ENCODE measurements at regions not wholly inside any gene's neighbourhood (a gene's known extent, or its start where the extent isn't known, plus 50 kb on each side); places are given as distances from the start of the nearest gene placed in this dataset.
"Not testable (repeated sequence)": the region's sequence is repeated elsewhere in the genome, so short reads cannot be mapped to it uniquely, and the experiment has no call there.

- DNase-seq: no peak
Observed at GRCh38 chr20:19026901-19027644, 185.4 kb upstream of the SLC24A3 start.

GRCh38 chr20:19027971-19028370, 184.5 kb upstream of the SLC24A3 start:
- DNase-seq: no peak

GRCh38 chr20:19041787-19042186, 170.7 kb upstream of the SLC24A3 start:
- DNase-seq: no peak

GRCh38 chr20:19045371-19045770, 167.1 kb upstream of the SLC24A3 start:
- DNase-seq: no peak

- no peak for DNase-seq
Observed at GRCh38 chr20:19047040-19047950, 165.1 kb upstream of the SLC24A3 start.

GRCh38 chr20:19047951-19048296, 164.5 kb upstream of the SLC24A3 start:
- DNase-seq: no peak

- no peak for DNase-seq
Observed at GRCh38 chr20:19048995-19049501, 163.4 kb upstream of the SLC24A3 start.

GRCh38 chr20:19049514-19049913, 162.9 kb upstream of the SLC24A3 start:
- no peak for DNase-seq

- DNase-seq: no peak
Observed at GRCh38 chr20:19056909-19057308, 155.5 kb upstream of the SLC24A3 start.

GRCh38 chr20:19064788-19065187, 147.7 kb upstream of the SLC24A3 start:
- not testable (repeated sequence) for DNase-seq

- DNase-seq: no peak
Observed at GRCh38 chr20:19067986-19068385, 144.5 kb upstream of the SLC24A3 start.

- DNase-seq: no peak
Observed at GRCh38 chr20:19070026-19070425, 142.4 kb upstream of the SLC24A3 start.

- no peak for DNase-seq
Observed at GRCh38 chr20:19070681-19071445, 141.6 kb upstream of the SLC24A3 start.

- DNase-seq: no peak
Observed at GRCh38 chr20:19071446-19071725, 141.1 kb upstream of the SLC24A3 start.

GRCh38 chr20:19071902-19072498, 140.4 kb upstream of the SLC24A3 start:
- DNase-seq: no peak

- no peak for DNase-seq
Observed at GRCh38 chr20:19072988-19073387, 139.5 kb upstream of the SLC24A3 start.

GRCh38 chr20:19073584-19074218, 138.7 kb upstream of the SLC24A3 start:
- DNase-seq: peak; percentile 33

- DNase-seq: no peak
Observed at GRCh38 chr20:19074356-19074755, 138.1 kb upstream of the SLC24A3 start.

- DNase-seq: no peak
Observed at GRCh38 chr20:19074828-19075516, 137.5 kb upstream of the SLC24A3 start.

GRCh38 chr20:19077370-19078220, 134.8 kb upstream of the SLC24A3 start:
- no peak for DNase-seq

Measured in retina (tissue), 1 donor.